GM12878 (cell line): ENCODE measurements at regions not wholly inside any gene's neighbourhood (a gene's known extent, or its start where the extent isn't known, plus 50 kb on each side); places are given as distances from the start of the nearest gene placed in this dataset.

ENCODE experiments used
- ASH2L ChIP-seq: fragments of 300-600, 200-600 bp; sonication (generic); IDR thresholded peaks from 2 replicates; pipeline ENCODE4 v1.6.1; 2017; ENCODE audit warnings: low read depth, mild to moderate bottlenecking, borderline replicate concordance
- ZNF24 ChIP-seq: fragments of 450-650 bp; IDR thresholded peaks from 2 replicates; pipeline ENCODE4 v1.6.1; 2017; ENCODE audit warnings: antibody characterized with exemption, mild to moderate bottlenecking
- TF ChIP-seq, protein P1 (sequence below): IDR thresholded peaks from 2 replicates; pipeline ENCODE4 v1.6.1; 2012; ENCODE audit warnings: mild to moderate bottlenecking, low read depth, low read length

DNA sequence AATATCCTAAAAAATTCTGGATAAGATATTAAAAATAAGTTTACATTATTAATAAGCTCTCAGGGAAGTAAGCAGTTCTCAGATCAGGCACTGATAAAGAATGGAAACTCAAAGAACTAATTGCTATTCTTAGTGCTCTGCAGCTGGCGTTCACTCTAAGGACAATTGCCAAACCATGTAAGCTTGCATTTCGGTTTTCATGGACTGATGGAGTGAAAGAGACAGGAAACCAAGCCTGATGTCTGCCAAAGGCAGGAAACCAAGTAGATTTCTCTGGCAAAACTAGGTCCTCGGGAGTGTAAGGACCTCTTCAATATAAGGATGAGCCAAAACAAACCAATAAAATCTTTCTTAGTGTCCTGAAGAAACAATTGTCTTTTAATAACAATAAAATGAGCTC lies 355.2 kb downstream of the RAB38 start:
- TF ChIP-seq, protein P1, sequence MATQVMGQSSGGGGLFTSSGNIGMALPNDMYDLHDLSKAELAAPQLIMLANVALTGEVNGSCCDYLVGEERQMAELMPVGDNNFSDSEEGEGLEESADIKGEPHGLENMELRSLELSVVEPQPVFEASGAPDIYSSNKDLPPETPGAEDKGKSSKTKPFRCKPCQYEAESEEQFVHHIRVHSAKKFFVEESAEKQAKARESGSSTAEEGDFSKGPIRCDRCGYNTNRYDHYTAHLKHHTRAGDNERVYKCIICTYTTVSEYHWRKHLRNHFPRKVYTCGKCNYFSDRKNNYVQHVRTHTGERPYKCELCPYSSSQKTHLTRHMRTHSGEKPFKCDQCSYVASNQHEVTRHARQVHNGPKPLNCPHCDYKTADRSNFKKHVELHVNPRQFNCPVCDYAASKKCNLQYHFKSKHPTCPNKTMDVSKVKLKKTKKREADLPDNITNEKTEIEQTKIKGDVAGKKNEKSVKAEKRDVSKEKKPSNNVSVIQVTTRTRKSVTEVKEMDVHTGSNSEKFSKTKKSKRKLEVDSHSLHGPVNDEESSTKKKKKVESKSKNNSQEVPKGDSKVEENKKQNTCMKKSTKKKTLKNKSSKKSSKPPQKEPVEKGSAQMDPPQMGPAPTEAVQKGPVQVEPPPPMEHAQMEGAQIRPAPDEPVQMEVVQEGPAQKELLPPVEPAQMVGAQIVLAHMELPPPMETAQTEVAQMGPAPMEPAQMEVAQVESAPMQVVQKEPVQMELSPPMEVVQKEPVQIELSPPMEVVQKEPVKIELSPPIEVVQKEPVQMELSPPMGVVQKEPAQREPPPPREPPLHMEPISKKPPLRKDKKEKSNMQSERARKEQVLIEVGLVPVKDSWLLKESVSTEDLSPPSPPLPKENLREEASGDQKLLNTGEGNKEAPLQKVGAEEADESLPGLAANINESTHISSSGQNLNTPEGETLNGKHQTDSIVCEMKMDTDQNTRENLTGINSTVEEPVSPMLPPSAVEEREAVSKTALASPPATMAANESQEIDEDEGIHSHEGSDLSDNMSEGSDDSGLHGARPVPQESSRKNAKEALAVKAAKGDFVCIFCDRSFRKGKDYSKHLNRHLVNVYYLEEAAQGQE = no peak
- TF ChIP-seq ZNF24 = no peak
- TF ChIP-seq ASH2L = no peak
